CD4-positive, alpha-beta T cell treated with Interleukin-12 subunit alpha and Interleukin-12 subunit beta, for 1 hour (primary cell): ENCODE measurements at regions not wholly inside any gene's neighbourhood (a gene's known extent, or its start where the extent isn't known, plus 50 kb on each side); places are given as distances from the start of the nearest gene placed in this dataset.
"Not testable (repeated sequence)": the region's sequence is repeated elsewhere in the genome, so short reads cannot be mapped to it uniquely, and the experiment has no call there.

Experiments used
- DNase-seq: peaks from one replicate; pipeline ENCODE4 v3.0.0-alpha.2; 2020

DNA sequence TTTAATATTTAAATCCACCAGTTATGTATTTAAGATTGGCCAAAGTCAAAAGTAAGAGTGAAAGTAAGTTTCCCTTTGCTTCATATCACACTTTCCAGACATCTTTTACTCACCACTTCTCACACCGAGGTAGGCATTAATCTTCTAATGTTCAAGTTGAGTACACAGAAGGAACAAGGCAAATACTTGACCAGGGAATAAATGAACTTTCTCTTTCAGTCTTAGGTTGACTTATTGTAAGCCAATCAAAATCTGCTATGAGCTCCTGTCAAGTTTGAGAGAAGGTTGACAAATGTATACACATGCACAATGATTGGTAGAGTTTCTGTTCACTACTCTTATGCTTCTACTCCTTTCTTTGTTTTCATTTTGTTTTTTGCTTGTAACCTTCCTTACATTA is 842.5 kb downstream of the REEP3 start:
- no peak for DNase-seq

GRCh38 chr10:64365663-64366062 is 844.5 kb downstream of the REEP3 start:
- no peak for DNase-seq

DNA sequence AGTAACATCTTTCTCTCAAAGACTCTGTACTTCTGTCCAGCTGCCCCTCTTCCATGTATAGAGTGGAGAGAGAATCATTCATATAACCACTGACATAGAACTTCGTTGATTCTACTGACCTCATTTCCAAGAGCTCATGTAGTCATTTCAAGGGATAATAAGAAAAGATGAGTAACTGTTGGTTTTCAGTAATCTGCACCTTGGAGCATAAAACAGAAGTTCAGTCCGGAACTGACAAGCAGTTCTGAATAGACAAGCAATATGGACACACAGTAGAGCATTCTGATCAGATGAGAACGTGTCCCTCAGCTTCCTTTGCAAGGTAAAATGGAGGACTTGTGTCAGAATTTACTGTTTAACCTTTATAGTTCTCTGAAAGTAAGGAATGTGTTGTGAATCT is 847.1 kb downstream of the REEP3 start:
- DNase-seq: no peak

DNA sequence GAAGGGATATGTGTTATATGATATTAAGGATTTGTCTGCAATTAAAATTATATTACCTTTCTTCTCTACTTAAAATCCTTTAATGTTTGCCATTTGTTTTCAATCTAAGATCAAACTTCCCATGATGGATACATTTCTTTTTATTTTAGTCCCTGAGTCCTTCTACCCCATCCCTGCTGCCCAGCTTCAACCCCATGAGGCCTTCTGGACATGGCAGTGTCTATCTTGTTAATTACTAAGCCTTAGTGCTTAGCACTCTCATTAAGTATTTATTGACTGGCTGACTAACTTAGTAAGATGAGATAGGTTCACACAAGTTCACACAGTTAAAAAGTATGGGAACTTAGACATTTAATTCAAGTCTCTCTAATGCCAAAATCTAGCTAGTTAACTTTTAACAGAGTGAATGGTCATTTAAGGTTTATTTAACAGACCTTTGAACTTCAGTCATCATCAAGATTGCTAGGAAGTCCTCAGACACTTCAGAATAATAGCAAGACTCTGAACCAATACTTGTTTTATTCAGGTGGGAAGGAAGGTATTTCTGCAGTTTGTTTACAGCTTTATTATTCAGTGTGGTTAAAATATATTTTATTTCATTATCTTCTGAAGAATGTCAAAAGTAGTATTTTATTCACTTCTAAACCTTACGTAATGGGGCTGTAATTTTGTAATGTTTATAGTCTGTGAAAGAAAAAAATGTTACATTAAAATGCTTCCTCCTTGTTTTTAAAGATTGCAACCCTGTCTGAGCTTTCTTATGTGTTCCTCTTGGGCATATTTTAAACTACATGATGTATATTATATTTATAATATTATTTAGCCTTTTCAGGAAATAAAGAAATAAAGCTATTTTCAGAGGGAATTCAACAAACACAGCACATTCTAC is 848.9 kb downstream of the REEP3 start:
- DNase-seq: no peak

- DNase-seq: no peak
These were observed 853.1 kb downstream of the REEP3 start for GRCh38 chr10:64374346-64374745.

- DNase-seq: no peak
These were observed 855.0 kb downstream of the REEP3 start for GRCh38 chr10:64376167-64376566.

DNA sequence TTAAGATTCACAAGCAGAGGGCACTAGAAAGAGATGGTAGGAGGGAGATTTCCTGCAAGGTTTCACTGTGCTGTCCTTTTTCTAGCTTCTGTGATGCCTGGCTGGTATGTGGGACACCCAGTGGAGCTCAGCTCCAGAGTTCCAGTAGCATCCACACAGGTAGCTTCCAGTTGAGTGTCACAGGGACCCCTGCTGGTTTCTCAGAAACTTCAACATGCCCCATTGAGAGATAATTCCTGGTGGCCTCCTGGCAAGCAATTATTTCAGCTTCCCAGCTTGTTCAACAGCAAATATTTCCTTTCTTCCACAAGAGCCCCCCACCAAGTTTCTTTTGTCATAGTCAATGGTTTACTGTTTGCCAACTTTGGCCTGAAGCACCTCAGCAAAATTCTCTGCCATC is 858.7 kb downstream of the REEP3 start:
- no peak for DNase-seq

GRCh38 chr10:64385355-64385754 is 864.2 kb downstream of the REEP3 start:
- DNase-seq: no peak

DNA sequence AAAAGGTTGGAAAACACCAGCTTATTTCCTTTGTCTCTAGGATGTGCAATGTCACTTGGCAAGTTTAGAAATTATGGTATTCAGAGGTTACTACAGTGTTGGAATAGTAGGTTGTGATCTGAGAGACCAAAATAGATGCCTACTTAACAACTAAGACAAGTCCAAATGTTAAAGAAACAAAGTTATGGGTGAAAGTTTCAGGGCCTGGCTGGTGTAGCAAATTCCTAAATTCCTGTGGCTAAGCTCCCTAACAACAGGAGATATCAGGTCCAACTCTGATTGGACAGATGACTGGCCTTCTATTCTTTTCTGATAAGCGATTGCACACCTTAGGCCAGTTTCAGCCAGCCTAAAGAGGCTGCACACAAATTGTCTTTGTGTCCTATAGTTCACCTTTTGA is 873.5 kb downstream of the REEP3 start:
- DNase-seq: no peak

DNA sequence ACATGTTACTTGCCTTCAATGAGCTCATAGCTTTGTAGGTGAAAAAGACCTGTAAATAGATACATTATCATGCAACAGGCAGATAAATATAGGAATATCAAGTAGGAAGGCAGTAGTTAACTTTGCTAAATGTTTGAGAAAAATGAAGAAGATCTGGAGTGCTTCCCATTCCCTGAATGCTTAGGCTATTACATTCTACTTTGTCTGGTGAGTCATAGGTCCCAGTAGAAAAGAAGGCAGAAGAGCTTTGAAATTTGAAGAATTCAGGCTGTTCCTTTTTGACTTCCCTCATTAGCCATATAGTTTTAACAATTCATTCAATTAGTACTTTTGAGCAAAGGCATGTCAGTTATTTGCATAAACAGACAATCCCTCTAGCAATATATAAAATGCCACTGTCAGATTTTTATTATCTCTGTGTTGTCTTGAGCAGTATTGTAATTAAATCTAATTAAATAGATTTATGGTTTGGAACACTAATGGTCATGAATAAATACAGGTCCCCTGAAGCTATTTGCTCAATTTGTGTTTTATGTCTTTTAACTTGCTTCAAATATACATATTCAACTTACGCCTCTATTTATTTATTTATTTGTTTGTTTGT is 875.0 kb downstream of the REEP3 start:
- DNase-seq: no peak

DNA sequence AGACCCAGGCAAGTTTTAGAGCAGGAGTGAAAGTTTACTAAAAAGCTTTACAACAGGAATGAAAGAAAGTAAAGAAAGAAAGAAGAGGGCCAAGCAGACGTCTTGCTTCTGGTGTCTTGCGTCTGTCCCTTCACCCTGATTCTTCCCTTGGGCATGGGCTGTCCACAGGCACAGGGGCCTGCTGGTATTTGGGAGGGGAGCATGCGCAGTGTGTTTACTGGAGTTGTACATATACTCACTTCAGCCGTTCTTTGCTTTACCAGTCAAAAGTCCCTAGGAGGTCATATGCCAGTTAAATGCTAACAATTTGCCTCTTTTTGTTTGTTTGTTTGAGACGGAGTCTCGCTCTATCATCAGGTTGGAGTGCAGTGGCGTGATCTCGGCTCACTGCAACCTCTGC is 875.9 kb downstream of the REEP3 start:
- DNase-seq: no peak

DNA sequence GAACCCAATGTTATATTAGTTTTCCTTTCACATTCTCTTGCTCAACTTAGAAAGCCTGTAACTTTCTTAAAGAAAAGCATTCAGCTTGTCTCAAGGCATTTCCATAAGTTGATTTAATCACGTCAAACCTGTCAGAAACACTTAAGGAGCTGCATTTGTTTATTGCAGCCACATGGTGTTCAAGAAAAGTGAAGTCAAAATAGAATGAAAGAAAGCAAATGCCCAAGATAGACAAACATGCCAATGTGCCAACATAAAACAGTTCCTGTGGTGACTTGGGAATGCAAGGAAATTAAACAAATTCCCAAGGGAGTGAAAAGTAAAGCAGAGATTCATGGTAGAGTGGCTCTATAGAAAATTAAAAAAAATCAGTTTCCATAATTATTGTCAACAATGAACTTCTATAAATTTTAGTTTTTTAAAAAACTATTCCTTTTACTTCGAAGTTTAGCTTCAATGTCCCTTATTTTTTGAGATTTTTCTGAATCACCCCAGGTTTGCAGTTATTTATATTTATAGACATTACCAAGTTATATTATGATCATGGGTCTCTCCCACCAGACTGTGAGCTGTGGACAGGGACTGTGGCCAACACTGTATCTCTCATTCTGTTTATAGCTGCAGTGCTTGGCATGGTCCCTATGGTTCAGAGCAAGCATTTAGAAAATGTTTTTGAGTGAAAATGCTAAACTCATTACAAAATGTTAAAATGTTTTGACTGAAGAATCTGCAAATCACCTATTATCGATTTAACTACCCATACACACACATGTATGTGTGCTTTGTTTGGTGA is 887.4 kb downstream of the REEP3 start:
- no peak for DNase-seq

- DNase-seq: no peak
These were observed 888.1 kb downstream of the REEP3 start for GRCh38 chr10:64409349-64409748.

- DNase-seq: no peak
These were observed 894.8 kb downstream of the REEP3 start for GRCh38 chr10:64416011-64416410.

DNA sequence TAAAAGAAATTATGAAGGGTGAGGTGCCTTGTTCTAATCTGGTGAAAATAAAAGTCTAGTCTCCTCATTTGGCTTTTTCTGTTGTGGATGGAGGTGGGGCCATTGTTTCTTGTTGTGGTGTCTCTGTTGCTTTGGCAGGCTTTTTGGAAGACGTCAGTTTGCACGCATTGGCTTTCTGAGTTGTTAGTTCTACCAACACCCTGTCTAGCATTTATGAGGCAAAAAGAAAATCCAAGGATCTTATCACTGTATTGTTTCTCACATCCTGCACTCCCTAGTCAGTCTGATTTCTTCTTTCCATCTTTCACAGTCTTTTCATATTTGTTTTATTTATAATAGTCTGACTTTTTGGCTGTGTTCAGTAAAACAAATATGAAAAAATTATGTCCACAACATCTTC is 898.3 kb downstream of the REEP3 start:
- DNase-seq: no peak

- no peak for DNase-seq
These were observed 905.5 kb downstream of the REEP3 start for GRCh38 chr10:64426745-64427144.

GRCh38 chr10:64430690-64431323 is 909.6 kb downstream of the REEP3 start:
- DNase-seq: no peak

DNA sequence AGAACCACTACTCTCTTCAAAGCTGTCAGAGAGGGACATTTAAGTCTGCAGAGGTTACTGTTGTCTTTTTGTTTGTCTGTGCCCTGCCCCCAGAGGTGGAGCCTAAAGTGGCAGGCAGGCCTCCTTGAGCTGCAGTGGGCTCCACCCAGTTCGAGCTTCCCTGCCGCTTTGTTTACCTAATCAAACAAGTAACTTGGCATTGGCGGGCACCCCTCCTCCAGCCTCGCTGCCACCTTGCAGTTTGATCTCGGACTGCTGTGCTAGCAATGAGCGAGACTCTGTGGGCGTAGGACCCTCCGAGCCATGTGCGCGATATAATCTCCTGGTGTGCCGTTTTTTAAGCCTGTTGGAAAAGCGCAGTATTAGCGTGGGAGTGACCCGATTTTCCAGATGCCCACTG is 920.7 kb downstream of the REEP3 start:
- DNase-seq: not testable (repeated sequence)

- DNase-seq: no peak
These were observed 923.0 kb downstream of the REEP3 start for GRCh38 chr10:64444163-64444562.

- DNase-seq: no peak
These were observed 923.4 kb downstream of the REEP3 start for GRCh38 chr10:64444564-64444963.

DNA sequence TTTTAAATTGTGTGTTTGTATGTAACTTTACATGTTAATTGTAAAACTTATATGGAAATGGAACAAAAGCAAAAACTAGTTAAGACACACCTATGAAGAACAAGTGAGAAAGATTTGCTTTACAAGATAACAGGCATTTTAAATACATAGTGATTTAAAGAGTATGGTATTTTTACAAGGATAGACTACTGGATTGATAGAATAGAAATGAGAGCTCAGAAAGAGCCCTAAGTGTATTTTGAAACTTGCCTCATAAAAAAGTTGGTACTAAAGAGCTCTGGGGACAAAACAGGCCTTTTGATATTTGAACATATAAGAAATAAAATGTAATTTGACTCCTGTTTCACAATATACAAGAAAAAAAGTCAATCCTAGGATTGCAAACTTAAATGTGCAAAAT is 928.4 kb downstream of the REEP3 start:
- no peak for DNase-seq

DNA sequence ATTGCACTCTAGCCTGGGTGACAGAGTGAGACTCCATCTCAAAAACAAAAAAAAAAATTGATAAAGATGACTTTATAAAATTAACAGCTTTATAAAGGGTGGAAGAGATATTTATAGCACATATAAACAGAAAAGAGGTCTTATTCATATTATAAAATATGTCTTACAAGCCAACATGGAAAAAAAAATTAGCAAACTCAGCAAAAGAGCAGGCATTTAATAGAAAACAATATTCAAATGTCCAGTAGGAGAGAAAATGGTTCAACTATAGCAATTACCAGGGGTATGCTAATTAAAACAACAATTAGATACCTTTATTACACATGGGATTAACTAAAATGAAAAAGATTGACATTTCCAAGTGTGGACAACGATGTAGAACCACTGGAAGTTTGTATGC is 929.1 kb downstream of the REEP3 start:
- no peak for DNase-seq

- DNase-seq: no peak
These were observed 933.8 kb downstream of the REEP3 start for GRCh38 chr10:64454962-64455361.
